ENCODE measurements at regions not wholly inside any gene's neighbourhood (a gene's known extent, or its start where the extent isn't known, plus 50 kb on each side); places are given as distances from the start of the nearest gene placed in this dataset.

DNA sequence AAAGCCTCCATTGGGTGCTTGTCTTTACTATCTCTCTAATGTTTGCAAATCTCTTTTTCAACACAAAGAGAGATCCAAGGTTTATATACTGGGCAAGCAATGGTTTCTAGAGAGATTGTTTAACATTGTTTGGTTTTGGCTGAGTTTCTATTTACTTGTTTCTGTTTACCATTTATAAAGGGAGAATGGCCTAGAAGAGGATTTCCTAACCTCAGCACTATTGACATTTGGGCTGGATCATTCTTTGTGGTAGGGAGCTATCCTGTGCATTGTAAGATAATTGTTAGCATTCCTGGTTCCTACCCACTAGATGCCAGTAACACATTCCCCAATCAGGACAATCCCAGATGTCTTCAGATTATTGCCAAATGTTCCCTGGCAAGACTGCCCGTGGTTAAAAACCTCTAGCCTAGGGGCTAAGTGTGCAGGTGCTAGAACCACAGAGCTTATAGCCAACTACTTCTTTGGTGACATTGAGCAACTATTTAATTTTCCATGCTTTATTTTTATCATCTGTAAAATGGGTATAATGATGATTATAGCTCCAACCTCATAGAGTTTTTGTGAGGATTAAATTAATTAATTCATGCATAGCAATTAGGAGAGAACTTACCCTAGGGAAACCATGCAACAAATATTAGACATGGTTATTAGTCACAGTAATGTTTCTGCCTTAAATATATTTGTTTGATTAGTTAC, 413.9 kb upstream of the MAF start:
- Histone ChIP-seq H3K27me3 (ENCODE audit: control insufficient read depth, insufficient read depth, low read length) (no peaks in the 10 kb centered on the region), H3K27ac (ENCODE audit: low read depth, low read length) (no peak overlapping the region), H3K9me3 (ENCODE audit: control insufficient read depth, insufficient read depth, low read length) (no peaks in the 10 kb centered on the region), H3K4me3 (ENCODE audit: low read depth, low read length) (no peak overlapping the region)
- ChIA-PET CTCF (no interaction called here), POLR2A (no interaction called here)
- no peak for DNase-seq (ENCODE audit: low read depth, low spot score)
- TF ChIP-seq, protein P1, sequence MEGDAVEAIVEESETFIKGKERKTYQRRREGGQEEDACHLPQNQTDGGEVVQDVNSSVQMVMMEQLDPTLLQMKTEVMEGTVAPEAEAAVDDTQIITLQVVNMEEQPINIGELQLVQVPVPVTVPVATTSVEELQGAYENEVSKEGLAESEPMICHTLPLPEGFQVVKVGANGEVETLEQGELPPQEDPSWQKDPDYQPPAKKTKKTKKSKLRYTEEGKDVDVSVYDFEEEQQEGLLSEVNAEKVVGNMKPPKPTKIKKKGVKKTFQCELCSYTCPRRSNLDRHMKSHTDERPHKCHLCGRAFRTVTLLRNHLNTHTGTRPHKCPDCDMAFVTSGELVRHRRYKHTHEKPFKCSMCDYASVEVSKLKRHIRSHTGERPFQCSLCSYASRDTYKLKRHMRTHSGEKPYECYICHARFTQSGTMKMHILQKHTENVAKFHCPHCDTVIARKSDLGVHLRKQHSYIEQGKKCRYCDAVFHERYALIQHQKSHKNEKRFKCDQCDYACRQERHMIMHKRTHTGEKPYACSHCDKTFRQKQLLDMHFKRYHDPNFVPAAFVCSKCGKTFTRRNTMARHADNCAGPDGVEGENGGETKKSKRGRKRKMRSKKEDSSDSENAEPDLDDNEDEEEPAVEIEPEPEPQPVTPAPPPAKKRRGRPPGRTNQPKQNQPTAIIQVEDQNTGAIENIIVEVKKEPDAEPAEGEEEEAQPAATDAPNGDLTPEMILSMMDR (IDR thresholded peaks at IDR 0.05; ENCODE audit: low read depth, low read length): no peak

DNA sequence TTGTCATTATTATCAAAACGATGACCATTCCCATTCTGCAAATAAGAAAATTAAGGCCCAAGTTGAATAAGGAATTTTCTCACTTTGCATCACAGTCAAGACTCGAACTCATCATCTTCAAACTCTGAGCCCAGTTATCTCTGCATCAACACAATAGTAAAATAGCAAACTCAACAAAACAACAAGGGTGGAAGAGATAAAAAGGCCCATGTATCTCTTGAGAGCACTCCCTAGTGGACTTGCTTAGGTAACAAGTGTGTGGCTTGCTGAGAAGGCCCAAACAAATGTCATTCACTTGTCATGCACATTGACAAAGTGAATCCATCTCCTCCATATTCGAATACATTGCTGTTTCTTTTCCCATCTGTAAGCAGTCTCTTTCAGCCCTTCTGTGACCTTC, 412.0 kb upstream of the MAF start:
- no peak overlapping the region for H3K4me3 ChIP-seq (ENCODE audit: low read depth, low read length)
- H3K27me3 ChIP-seq (ENCODE audit: control insufficient read depth, insufficient read depth, low read length): no peaks in the 10 kb centered on the region
- TF ChIP-seq, protein P1 (IDR thresholded peaks at IDR 0.05; ENCODE audit: low read depth, low read length): no peak
- no peaks in the 10 kb centered on the region for H3K9me3 ChIP-seq (ENCODE audit: control insufficient read depth, insufficient read depth, low read length)
- POLR2A ChIA-PET: no interaction called here
- CTCF ChIA-PET: interaction anchor here (1.3 kb wide), 1 partner anchor 15 kb away, joined by 4 read pairs; no protein-coding TSS in a partner anchor
- no peak overlapping the region for H3K27ac ChIP-seq (ENCODE audit: low read depth, low read length)
- no peak for DNase-seq (ENCODE audit: low read depth, low spot score)

DNA sequence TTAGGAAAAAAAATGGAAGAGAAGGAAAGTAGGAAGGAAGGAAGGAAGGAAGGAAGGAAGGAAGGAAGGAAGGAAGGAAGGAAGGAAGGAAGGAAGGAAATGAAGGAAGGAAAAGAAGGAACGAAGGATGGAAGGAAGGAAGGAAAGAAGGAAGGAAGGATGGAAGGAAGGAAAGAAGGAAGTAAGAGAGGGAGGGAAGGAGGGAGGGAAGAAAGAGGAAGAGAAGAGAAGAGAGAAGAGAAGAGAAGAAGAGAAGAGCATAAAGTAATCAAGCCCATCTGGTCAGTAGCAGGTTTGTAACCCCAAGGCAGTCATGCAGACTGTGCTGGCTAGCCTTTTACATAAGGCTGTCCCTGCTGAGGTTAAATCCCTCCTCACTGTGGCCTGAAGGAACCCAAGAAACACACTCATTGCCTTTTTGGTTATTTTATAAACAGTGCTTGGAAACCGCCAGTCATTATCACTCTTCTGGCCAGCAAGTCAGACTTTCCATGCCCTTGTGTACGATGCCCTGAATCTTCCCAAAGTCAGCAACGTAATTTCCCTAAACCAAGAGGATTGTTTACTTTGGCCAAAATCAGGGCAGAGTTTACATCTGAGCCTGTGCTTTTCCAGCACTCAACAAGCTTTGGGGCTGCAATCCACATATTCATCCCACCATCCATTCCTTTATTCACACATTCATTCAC, 409.6 kb upstream of the MAF start:
- Histone ChIP-seq H3K9me3 (ENCODE audit: control insufficient read depth, insufficient read depth, low read length) (no peaks in the 10 kb centered on the region), H3K4me3 (ENCODE audit: low read depth, low read length) (no peak overlapping the region), H3K27ac (ENCODE audit: low read depth, low read length) (no peak overlapping the region), H3K27me3 (ENCODE audit: control insufficient read depth, insufficient read depth, low read length) (no peaks in the 10 kb centered on the region)
- CTCF ChIA-PET: no interaction called here
- TF ChIP-seq, protein P1 (IDR thresholded peaks at IDR 0.05; ENCODE audit: low read depth, low read length): no peak
- POLR2A ChIA-PET: no interaction called here
- DNase-seq (ENCODE audit: low read depth, low spot score): no peak

DNA sequence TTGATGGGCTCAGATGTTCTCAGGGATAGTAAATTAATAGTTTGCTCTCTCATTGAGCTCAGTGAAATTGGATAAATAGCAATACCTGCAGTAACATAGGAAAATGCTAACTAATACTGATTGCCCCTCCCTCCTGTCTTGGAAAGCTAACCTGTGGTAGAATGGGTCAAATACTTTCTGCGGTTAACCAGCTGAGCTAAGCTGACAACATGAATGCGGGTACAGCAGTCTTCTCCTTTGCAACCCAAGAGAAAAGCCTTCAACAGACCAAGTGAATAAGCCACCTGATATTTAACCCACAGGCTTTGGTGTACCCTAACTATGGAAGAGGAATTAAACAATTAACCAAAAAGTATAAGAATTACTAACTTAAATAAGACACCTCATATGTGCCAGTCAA, 408.3 kb upstream of the MAF start:
- no peak for DNase-seq (ENCODE audit: low read depth, low spot score)
- ChIA-PET POLR2A (no interaction called here), CTCF (interaction anchor here (1.0 kb wide), 1 partner anchor 361 kb away, joined by 3 read pairs; no protein-coding TSS in a partner anchor)
- H3K9me3 ChIP-seq (ENCODE audit: control insufficient read depth, insufficient read depth, low read length): no peaks in the 10 kb centered on the region; the same call in 1 of the 2 replicates
- TF ChIP-seq, protein P1 (IDR thresholded peaks at IDR 0.05; ENCODE audit: low read depth, low read length): no peak
- H3K27ac ChIP-seq (ENCODE audit: low read depth, low read length): no peak overlapping the region
- no peaks in the 10 kb centered on the region for H3K27me3 ChIP-seq (ENCODE audit: control insufficient read depth, insufficient read depth, low read length)
- no peak overlapping the region for H3K4me3 ChIP-seq (ENCODE audit: low read depth, low read length)

DNA sequence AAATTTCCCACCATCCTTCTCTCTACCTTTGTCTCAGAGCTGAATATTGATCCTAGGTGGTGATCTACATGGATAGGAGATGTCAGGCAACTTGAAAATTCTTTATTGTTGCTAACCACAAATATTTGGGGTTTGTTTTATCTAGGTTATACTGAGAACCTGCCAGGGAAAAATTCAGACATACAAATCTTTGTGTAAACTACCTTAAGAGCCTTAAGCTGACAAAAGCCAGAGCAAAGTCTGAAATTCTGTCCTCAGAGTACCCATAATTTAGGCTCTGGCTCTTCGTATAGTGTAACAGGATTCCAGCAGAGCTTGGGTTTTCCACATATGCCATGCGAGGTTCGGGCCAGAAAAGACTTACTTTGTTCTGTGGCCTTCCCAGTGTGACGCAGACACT, 406.7 kb upstream of the MAF start:
- no peak for DNase-seq (ENCODE audit: low read depth, low spot score)
- no peak overlapping the region for H3K4me3 ChIP-seq (ENCODE audit: low read depth, low read length)
- no peaks in the 10 kb centered on the region for H3K27me3 ChIP-seq (ENCODE audit: control insufficient read depth, insufficient read depth, low read length)
- ChIA-PET POLR2A (no interaction called here), CTCF (interaction anchor here (1.1 to 3.0 kb wide), 3 partner anchors 9 to 459 kb away, joined by 3 to 19 read pairs (median 12); no protein-coding TSS in a partner anchor)
- H3K9me3 ChIP-seq (ENCODE audit: control insufficient read depth, insufficient read depth, low read length): no peaks in the 10 kb centered on the region; the same call in 1 of the 2 replicates
- H3K27ac ChIP-seq (ENCODE audit: low read depth, low read length): no peak overlapping the region
- TF ChIP-seq, protein P1 (IDR thresholded peaks at IDR 0.05; ENCODE audit: low read depth, low read length): no peak
